ENCODE measurements at regions not wholly inside any gene's neighbourhood (a gene's known extent, or its start where the extent isn't known, plus 50 kb on each side); places are given as distances from the start of the nearest gene placed in this dataset.

DNA sequence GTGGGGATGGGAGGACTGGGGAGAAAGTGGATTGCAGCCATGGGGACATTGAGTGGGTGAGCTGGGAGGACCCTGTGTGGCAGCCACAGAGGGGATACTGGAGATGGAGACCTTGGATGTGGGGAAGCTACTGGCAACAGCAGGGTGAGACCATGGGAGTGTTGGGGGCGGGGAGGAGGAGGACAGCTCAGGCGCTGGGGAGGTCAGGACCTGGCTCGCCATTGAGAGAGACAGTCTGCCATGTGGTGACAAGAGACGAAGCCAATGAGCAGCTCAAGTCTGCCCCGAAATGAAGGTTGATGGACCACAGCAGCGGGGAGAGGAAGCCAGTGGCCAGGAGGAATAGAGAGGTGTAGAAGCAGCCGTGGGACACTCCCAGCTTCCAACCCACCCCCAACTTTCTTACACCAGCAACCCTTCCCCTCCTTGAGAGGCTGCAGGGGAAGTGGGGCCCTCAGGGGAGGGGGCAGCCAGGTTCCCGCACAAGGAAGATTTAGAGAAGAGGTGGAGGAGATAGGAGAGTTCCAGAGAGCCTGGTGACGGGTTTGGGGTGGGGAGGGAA is 118.1 kb downstream of the ASB7 start:
- no peak for DNase-seq (ENCODE audit: low spot score)

DNA sequence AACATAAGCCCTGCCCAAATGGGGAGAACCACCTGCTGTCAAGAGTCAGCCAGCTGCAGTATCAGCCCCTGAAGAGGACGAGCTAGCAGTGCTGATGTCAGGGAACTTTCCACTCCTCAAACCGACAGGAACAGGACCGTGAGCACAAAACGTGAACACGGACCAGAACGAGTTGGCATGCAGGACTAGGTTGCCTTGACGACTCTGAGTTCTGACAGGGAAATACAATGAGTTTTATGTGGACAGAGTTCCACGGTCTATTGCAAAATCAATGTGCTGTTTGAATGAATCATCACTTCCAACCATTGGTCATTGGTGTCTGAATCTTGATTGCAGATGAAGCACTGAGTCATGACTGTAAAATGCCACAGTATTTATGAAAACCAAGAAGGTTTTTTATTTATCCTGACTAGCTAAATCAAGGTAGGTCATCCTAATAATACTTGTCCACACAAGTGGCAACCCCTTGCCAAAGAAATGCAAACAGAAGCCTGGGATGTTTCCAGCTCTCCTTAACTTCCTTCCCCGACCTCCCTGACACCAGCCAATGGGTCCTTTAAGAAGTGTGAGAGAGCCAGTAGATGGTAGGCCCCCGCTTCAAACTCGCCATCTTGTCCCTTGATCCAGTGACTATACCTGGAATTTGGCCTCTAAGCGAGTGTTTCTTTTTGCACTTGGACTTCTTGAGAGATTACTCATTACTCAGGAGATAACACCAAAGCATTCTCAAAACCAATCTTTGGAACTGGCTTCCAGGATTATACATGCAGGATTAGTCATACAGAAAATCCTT is 119.6 kb downstream of the ASB7 start:
- peak; percentile 100 for DNase-seq (ENCODE audit: low spot score)

DNA sequence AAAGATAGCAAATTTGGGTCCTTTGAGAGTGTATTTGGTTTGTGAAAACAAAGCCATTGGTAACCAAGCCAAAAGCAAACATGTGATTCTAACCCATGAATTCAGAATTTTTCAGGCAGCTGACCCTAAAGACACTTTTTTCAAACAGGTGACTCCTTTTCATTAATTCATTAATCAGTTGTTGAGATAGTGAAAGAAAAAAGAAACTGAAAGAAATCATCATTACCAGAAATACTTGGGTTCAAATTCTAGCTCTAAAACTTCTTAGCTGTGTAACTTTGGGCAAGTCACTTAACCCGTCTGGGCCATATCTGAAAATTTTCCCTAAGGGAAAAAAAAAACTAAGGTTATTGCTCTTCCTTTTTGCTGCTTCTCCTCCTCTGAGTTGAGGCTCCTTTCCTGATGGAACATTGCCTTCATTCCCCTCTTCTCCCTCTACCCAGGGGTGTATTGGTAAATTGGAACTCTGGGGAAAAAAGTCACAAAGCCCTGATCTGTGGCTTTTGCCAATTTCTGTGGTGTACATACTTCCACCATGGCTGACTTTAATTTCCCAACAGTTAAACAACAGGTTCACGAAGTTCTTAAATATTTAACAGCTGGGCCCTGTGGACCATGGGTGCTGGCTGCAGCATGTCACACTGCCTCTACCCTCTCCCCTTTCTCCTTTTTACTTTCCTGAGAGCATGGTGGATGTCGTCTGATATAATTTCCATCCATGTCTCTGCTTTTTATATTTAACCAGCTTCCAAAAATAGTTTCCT is 120.3 kb downstream of the ASB7 start:
- no peak for DNase-seq (ENCODE audit: low spot score)

DNA sequence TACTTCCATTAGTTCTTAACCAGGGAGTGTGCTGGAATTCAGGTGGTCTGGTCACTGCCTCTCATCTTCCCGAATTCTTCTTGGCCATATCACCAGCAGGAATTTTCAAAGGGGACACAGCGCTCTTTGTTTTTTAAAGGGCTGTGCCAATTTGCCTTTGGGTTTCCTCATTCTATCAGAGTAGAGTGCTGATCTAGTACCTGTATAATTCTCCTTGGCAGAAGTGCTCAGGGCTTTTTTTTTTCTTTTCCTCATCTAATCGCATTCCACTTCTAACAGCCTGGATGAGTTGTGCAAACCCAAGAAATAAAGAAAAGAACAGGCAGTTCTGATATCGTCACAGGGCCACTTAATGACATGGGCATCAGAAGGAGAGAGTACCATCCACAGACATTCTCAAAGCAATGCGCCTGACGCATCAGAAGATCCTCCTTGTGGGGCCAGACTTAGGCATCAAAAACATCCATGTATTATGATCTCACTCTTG is 121.0 kb downstream of the ASB7 start:
- DNase-seq (ENCODE audit: low spot score) = peak; percentile 58

DNA sequence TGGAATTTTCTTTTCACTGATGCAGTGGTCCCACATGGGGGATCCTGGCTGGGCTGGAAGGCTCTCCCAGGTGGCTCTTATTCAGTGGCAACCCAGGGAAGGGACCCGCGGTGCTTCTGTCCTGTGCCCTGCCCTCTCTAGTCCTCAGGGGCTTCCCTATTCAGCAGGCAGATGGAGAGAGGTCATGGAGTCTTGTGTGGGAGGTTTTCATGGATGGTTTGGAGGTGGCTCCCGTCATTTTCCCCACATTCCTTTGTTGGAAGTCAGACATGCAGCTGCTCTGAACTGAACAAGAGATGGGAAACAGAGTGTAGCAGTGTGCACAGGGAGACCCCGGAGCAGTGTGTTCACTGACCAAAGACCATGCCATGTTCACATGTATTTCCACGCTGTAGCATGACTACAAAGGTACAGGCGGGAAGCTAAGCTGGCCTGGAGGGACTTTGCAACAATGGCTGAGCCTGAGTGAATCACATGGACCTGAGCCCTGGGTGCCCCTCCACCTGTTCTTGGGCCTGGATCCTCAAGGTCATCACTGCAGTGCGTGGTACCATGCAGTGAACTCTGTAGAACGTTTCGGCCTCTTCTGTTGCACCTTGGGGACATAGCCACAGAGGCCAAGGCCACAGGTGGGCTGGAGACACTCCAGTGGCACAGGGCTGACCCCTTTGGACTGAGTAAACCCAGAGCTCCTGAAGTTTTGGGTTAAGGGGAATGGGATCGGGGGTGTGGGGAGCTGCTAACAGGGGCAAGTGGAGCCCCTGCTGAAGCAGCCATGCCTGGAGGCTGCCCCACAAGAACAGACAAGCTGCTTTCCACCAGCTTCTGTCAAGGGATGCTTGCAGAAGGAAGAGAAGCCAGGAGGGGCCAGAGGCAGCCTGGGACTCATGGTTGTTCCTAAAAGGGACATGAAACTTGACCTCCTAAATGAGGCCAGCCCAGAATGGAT is 123.0 kb downstream of the ASB7 start:
- DNase-seq (ENCODE audit: low spot score) = peak; percentile 74

DNA sequence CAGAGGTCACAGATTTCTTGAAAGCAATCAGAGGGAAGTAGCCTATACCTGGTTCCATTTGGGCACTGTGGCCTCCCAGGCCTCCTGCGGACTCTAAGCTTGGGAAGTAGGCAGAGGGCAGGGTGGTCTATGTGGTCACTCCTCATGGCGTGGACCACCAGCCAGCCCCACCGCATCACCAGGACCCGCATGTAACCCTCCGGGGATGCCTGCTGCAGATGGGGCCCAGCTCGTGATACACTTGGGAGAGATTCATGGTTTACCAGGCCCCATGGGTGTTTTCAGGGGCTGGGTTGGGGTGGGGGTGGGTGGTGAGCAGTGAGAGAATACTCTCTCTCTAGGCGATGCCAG is 123.7 kb downstream of the ASB7 start:
- DNase-seq (ENCODE audit: low spot score) = no peak

DNA sequence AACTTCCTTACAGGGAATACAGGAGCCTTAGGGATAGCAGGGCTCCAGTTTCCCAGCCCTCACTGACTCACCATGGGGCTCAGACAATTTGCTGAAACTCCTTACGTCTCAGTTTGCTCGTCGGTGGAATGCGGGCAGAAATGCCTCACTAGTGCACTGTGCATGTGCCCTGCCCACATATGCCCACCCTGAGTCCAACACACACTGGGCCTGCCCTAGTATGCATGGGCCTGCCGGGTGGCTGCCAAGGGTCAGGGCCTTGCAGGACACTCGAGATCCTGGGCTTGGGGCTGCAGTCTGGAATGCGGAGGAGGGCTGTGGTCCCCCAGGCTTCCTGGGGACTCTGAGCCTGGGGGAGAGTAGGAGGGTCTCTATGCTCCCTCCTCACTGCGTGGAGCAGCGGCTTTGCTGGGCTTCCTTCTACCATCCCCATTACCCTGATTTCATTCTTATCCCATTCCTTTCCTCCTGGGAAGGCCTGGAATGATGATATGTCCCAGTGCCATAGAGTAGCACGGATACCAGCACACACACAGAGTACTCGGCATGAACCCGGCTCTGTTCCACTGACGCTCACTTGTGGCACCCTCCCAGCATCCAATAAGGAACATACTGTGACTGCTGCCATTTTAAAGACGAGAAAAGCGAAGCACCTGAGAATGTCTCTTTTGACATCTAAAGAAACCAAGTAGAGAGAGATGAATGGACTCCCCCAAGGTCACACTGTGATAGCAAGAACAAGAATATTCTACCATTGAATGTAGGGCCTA is 124.2 kb downstream of the ASB7 start:
- DNase-seq (ENCODE audit: low spot score) = peak; percentile 30

DNA sequence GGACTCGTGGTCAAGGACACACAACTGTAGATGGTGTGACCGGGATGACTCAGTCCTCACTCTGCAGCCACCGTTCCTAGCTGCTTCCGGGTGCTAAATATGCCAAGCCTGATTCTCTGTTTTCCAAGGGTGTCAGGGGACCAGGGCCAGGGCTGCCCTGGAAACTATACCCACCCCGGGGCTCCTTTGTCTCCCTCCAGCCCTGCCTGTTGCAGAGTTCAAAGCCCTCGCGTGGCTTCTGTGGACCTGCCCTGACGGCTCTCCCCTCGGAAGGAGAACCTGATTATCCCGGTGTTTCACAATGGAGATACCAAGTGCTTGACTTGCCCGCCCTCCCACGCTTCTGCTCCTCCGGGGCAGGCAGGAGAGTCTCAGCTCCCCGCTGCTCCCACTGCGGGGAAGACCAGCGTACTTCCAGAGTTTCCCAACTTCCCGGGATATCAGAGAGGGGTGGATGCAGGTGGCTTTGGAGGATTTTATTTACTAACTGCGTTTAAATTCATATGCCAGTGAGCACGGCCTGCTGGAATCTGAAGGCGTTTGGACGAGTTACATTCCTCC is 125.0 kb downstream of the ASB7 start:
- DNase-seq (ENCODE audit: low spot score) = no peak

DNA sequence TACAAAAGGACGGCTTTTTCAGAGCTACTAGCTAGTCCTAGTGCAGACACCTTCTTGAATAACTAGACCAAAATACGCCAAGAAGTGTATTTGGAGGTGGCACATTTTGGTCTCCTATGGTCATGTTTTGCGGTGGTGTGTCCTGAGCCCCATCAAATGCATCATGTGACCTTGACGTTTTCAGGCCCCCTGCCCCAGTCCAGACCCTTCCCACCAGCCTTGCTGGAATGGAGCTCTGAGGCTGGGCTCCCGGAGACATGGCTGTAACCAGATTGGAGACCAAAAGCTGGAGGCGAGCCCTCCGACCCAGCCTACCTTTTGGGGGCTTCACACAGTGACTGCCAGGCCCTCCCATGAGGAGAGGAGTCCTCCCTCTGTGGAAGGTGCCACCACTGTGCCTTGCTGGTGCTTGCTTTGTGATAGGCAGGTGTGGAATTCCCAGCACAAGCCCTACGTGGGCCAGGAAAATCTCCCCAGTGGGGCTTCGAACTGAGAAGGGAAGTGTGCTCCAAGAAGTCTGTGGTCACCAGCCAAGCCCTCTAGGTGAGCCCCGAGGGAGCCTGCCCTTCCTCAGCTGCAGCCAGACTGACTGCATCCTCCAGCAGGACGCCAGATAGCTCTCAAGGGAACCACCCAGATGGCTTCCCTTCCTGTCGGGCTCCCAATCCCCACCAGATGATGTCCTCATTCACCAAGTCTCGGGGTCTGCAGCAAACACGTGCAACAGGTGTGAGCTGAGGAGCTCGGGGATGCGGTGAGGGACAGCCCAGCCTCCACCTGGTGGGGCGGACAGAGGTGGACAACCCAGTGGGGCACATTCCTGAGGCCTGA is 126.2 kb downstream of the ASB7 start:
- DNase-seq (ENCODE audit: low spot score) = no peak

DNA sequence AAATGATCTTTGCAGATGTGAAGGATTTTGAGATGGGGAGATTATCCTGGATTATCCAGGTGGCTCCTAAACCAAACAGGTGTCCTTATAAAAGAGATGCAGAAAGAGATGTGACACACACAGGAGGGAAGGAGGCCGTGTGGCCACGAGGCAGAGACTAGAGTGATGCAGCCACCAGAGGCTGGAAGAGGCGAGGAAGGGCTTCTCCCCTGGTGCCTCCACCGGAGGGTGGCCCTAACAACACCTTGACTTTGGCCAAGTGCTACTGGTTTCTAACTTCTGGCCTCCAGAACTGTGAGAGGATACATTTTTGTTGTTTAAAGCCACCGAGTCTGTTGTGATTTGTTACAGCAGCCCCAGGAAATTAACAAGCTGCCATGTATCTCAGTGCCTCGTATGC is 127.1 kb downstream of the ASB7 start:
- no peak for DNase-seq (ENCODE audit: low spot score)

DNA sequence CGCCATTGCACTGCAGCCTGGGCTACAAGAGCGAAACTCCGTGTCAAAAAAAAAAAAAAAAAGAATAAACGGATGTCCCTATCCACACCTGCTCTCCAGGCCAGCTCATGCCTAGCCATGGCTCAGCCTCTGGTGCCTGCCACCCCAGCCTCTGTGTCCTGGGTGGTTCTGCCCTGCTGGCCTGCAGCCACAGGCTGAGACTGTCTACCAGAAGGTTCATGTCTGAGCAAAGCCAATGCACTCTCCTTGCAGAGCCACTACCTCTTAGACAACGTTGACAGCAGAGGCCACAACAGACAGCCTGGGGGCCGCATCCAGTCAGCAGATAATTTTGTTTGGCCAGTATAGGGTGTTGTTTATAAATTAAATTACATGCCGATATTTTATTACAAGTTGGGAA is 127.7 kb downstream of the ASB7 start:
- DNase-seq (ENCODE audit: low spot score) = no peak

DNA sequence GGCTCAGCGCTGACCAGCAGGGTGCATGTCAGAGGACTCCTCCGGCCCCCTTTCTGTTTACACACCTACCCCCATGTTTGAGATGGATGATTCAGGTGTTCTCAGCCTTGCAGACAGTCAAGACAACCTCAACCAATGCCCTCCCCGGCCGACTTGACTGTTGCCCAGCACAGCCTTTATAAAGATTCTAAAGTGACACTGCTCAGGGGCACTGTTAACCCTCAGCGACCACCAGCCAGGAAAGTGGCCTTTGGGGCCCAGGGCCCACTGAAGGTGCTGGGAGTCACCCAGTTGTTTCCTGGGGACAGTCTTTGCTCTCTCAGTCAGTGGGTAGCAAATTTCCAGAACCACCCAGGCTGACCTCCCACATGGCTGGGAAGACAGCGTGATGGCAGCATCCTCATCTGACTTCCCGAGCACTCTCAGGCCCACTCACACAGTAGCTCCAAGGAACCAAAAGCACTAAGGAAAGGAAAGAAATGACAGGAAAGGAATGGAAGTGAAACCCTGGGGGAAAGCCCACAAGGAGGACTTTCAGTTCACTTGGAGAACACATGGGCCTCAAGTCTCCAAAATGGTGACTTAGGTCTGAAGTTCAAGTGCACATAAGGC is 128.4 kb downstream of the ASB7 start:
- no peak for DNase-seq (ENCODE audit: low spot score)

DNA sequence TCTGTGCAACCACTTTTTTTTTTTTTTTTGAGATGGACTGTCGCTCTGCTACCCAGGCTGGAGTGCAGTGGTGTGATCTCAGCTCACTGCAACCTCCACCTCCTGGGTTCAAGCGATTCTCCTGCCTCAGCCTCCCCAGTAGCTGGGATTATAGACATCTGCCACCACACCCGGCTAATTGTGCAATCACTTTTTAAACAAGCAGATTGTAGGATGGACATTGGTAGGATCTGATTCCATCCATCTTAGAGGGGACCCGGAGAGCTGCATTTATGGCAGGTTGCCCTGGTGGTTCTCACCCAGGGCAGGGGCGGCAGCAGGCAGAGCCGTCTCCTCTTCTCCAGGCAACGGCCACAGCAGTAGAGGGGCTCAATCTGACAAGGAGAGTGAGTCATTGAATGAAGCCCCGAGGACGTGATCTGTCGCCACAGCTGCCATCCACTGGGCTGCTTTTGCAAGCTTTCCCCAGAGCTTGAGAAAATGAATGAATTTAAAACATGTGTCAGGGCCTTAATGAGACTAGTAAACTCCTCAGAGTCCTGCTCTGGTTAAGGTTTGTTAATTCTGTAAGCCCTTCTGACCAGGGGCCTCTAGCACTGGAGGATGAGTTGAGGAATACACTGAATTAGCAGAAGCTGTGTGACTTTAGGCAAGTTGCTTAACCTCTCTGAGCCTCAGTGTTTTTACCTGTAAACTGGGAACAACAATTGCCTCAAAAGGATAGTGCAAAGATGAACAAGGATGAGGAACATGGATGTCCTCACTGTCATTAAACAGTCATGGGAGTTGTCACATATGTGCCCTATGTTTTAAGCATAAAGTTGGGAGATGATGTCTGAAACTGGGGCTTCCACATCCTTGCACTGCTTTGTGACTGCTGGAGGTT is 129.1 kb downstream of the ASB7 start:
- DNase-seq (ENCODE audit: low spot score) = no peak

DNA sequence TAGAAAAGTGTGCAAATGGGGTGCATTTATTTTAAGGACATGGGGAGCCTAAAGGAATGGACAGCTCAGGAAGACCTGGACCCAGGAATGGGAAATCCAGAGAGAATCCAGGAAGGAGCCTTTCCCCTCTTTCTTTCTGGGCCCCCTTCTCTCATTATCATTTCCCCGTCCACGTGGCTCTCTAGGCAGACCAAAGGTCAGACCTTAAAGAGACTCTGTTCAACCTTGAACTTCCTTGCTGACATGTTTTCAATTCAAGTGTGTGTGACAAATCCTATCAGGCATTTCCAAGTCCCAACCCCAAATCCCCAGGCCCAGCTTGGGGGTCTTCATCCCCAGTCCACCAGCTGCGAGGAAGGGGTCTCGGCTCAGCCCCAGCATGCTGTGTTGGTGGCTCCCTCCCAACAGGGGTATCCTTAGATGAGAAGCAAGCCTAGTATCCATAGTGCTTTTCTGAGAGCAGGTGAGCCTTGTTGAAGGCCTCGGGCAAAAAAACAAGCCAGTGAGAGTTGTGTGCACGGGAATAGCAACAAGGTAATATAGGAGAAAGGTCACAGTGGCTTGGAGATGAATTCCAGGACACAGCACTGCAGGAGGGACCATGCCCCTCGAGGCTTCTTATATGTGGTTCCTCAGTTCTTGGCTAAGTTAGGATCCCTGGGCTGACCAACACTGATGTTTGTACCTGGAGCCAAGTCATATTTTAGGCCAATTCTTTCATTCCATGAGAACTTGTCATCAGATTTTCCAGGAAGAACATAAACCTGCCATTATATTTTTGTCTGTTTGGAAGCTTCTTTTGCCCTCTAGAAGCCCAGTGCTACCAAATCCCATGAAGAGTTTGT is 130.0 kb downstream of the ASB7 start:
- peak; percentile 60 for DNase-seq (ENCODE audit: low spot score)

DNA sequence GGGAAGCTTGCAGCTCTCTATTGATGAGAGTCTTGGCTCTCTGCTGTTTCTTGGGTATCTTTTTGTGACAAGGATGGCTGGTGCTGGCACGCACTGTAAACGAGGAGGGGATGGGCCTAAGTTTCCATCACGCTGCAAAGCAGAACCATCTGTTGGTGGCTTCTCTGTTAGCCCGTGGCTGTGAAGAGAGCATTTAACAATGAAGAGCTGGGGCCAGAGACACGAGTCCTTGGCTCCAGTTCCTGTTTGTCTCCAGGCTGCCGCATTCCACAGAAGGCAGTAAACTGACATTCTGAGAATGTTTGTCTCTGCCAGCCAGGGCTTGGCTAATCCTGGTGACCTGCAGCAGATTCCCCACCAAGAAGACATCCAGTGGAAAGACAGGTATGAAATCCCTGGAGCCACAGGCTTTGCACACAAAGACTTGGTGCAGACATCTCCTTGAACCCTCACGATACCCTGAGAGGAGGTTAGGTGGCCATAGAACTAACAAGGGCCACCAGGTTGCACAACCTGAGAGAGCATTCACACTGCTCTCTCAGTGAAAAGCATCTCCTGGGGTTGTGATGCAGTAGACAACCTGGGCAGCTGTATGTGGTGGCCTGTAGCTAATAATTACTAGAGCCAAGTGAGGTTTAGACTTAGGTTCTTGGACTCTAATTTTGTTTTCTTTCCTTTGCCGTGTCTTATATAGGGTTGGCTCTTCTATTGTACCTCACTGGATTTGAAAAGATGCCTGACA is 130.9 kb downstream of the ASB7 start:
- peak; percentile 72 for DNase-seq (ENCODE audit: low spot score)

DNA sequence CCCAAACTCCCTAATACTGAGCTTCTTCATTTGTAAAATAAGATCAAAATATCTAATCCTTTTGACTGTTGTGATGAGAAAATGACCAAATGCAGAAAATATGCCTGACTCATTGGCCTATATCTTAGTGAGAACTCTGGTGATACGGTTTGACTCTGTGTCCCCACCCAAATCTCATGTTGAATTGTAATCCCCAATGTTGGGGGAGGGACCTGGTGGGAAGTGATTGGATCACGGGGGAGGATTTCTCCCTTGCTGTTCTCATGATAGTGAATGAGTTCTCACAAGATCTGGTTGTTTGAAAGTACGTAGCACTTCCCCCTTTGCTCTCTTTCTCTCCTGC is 131.4 kb downstream of the ASB7 start:
- peak; percentile 80 for DNase-seq (ENCODE audit: low spot score)

DNA sequence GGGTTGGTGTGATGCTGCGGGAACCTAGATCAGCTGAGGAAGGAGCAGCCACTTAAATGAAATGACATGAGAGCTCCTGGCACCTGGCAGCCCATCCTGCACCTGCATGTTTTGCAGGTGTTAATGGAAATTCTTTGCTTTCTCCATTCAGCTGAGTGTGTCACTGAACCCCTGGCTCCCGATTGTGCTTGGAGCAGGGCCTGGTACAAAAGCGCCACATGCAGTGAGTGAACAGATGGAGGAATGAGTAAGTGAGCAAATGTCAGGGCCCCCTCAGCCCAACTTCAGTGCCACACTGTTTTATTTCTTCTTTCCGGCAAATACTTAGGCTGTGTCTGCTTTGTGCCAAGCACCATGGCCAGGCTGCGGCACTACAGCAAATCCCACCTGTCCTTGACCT is 132.2 kb downstream of the ASB7 start:
- no peak for DNase-seq (ENCODE audit: low spot score)

All from kidney tubule cell (primary cell).